Right renal pelvis (tissue), 4 donors: ENCODE measurements at regions not wholly inside any gene's neighbourhood (a gene's known extent, or its start where the extent isn't known, plus 50 kb on each side); places are given as distances from the start of the nearest gene placed in this dataset.

ENCODE experiments used
- DNase-seq, 4 donors: peaks; one replicate each; pipeline ENCODE4 v3.0.0-alpha.2; 2013; ENCODE audit warnings: low read depth in 4 of 4, low spot score in 3 of 4, missing footprints in 1 of 4

DNA sequence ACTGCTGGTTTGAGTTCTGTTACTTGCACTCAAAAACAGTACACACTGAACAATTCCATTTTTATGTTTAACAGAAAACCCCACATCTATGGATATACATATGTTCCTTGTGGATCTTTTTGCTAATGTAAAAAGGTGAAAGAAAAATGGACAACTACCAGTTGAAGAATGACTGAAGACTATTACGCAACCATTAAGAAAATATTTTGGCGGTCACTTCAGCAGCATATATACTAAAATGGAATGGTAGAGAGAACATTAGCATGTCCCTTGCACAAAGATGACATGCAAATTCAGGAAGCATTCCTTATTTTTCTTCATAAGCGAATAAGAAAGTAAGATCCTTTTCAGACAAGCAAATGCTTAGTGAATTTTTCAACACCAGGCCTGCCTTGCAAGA, 84.6 kb upstream of the FMR1 start:
- no peak for DNase-seq

DNA sequence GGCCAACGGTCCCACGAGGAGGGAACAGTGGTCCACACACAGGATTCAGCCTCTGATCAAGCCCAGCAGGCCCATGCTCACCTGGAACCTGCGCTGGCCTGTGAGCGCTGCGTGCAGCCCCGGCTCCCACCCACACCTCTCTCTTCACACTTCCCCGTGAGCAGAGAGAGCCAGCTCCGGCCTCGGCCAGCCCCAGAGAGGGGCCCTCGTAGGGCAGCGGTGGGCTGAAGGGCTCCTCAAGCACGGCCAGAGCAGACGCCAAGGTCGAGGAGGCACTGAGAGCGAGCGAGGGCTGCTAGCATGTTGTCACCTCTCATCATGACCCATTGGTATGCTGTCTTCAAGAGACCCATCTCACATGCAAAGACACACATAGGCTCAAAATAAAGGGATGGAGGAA, 83.0 kb upstream of the FMR1 start:
- no peak for DNase-seq

DNA sequence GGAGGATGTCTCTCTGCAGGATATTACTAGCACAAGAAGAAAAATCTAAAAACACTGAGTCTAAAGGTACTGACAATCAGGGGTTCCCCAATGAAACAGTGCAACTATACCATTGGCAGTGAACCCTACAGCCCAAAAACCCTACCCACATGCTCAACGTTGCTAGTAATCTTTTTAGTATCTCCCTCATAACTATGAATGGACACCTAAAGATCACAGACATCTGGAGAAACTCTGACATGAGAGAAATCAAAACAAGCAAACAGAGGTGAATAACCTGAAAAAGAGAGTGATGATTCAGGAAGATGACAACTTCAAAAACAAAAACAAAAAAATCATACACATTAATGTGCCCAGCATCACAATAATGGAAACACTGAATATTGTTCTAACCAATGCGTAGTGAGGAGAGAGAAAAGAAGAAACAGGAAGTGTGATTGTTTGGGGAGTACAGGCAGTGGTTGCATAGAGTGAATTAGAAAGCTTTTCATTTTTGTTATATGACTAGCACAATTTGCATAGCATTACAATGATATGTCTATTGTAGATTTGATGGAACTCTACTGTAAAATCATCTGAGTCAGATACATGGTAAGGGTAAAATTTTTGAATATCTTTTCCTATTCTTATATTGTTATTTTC, 78.9 kb upstream of the FMR1 start:
- DNase-seq = no peak

DNA sequence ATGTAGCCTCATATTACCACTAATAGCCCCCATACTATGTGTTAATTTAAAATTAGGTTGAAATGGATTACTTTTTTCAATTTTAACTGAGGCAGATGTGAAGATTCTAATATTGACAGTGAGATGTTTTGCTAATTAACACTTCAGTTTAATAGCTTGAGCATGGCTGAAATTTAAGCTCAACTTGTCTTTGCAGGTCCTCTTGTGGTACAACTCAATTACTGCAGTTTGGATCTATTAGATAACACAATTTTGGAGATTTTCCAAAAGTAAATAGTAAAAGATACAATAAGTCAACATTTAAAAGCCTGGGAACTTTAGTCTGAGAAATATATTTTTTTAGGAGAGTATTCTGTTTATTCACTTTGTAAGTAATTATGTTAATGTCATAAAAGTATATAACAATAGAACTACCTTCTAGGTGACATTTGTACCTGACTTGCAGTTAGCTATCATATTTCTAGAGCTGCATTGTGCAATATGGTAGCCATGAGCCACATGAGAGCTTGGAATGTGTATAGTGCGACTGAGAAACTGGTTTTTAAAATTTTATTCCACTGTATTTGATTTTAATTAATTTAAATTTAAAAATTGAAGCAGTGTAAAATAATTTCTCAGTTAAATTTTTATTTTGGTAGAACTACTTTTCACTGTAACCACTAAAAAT, 73.1 kb upstream of the FMR1 start:
- no peak for DNase-seq

DNA sequence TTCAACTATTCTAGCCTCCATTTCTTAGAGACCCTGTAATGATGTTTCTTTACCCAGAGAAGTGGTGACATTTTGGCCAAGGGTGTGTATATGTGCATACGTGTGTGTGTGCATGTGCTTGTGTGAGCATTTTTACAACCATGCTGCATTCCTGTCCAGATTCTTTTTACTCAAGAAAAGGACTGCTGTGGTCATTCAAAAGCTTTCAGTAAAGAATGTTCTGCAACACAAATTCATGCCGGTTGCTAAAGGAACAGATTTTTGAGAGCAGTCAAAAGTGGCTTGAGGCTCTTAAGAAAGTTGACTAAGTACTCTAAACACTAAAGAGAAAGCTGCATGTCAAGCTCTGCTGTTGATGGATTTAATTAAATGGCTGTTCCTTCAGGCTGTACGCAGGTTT, 65.0 kb upstream of the FMR1 start:
- no peak for DNase-seq

DNA sequence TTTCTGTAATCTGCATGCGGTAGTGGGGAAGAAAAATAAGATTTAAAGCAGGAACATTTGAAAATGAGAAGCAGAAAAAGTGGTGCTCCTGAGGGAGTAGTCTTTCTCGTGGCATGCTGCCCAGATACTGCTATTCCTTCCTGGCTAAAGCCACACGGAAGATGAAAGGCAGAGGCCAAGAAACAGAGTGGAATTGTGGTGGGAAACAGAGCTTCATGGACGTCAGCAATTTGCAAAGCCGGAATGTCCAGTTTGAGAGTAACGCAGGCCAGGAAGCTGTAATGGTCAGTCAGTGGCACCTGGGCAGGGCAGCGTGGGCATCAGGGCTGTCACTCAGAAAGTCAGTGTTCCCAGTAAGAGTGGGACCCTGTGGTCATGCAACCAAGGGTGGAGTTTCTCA, 63.7 kb upstream of the FMR1 start:
- peak in 1 of 4 donors; percentile 1 for DNase-seq

DNA sequence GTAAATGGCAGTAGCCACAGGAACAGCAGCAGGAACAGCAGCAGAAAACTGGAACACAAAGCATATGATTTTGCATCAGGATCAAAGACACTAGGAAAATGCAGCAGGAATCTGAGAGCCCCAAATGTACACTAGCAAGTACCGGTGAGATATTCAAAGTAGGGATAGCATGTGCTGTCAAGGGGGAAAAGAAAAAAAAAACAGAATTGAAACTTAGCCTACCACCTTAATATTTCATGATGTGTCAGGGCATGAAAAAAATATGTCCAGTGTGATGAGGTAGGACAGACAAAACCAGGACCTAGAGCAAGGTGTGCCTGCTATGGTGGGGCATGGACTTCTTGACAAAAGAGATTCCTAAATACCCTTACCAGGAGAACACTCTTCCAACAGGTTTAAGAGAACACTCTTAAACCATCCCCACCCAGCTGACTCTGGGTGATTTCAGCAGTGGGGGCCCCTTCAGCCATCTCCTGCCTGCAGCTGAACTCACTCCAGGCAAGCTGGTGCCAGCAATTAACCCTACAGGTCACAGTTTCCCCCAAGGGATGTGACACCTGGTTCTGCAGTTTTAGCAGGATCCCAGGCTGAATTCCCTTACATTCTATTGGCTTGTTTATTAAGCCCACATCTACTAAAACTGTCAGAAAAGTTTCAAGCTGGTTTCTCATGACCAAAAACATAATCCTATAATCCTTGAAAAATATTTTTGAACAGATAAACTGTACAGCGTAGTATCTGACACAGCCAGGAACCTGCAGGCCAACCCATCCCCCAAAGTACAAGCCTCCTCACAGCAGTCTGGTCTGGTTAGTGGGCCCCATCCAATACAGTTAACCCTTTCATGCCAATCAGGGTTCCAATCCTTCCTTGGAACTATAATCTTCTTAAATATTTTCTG, 62.9 kb upstream of the FMR1 start:
- no peak for DNase-seq

DNA sequence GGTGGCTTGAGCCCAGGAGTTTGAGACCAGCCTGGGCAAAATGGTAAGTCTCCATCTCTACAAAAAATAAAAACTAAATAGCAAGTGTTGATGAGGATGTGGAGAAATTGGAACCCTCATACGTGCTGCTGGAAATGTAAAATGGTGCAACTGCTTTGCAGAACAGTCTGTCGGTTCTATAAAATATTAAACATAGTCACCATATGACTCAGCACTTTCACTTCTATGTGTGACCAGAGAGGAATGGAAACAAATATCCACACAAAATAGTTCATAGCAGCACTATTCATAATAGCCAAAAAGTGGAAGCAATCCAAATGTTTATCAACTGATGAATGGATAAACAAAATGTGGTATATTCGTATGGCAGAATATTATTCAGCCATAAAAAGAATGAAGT, 60.8 kb upstream of the FMR1 start:
- no peak for DNase-seq

DNA sequence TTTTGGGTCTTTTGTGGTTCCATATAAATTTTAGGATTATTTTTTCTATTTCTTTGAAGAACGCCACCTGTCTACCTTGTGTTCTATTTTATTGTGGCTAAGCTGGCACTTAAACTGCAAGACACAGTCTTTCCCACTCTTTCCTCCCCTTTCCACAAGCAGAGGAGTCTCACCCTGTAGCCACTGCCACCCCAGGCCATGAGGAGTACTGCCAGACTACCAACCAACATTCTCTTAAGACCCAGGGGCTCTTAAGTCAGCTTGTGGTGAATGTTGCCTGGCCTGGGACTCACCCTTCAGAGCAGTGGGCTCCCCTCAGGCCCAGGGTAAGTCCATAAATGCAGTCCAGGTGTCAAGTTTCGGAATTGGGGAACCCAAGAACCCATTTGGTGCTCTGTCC, 58.0 kb upstream of the FMR1 start:
- DNase-seq = no peak

DNA sequence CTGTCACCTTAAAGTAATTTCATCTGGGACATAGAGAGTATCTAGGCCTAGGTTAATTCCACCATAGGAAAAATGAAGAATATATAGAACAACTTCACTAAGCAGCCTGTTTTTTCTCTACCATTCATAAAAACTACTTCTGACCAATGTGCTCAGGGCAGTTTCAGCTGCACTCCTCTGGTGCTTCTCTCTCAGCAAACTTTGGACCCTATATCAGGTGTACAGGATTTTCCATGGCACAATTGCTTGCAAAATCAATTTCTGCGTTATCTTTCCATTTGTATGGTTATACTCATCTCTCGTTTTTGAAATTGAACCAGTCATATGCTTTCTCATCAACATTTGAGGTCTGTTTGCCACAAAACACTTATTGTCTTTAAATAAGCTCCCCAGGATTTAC, 52.1 kb upstream of the FMR1 start:
- no peak for DNase-seq
